ENCODE measurements at regions not wholly inside any gene's neighbourhood (a gene's known extent, or its start where the extent isn't known, plus 50 kb on each side); places are given as distances from the start of the nearest gene placed in this dataset.

DNA sequence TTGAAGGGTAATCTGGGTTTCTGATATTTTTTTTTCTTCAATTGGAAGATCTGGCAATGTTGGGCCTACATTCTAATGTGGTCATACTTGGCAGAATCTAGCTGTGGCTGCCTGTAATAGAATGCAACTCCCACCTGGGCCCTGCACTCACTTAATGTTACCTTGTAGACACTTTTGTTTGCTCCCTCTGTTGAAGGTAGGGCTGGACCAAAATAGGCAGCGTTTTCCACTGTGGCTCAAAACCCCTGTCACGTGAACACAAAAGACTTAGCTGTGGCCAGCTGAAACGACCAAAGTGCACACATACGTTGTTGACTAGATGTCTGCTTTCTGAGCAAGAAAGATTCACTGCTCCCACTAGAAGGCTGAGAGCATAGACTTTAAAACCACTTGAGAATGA is 117.6 kb upstream of the HMHB1 start:
- no peaks in the 10 kb centered on the region for H3K4me1 ChIP-seq
- no peaks in the 10 kb centered on the region for H3K36me3 ChIP-seq
- 73 to 88% (median 79%) methylated on average over 4 of the region's 4 CpGs for WGBS, 5 donors
- no peak for DNase-seq
- H3K27ac ChIP-seq = no peak overlapping the region
- no peak overlapping the region for H3K4me3 ChIP-seq
- intact Hi-C loops (cut with DNase I; ENCODE audit: low total_unique reads) = no loop called here
- no peaks in the 10 kb centered on the region for H3K27me3 ChIP-seq
- no peaks in the 10 kb centered on the region for H3K9me3 ChIP-seq
- TF ChIP-seq POLR2AphosphoS5 (IDR thresholded peaks at IDR 0.05) = no peak
- TF ChIP-seq, protein P1, sequence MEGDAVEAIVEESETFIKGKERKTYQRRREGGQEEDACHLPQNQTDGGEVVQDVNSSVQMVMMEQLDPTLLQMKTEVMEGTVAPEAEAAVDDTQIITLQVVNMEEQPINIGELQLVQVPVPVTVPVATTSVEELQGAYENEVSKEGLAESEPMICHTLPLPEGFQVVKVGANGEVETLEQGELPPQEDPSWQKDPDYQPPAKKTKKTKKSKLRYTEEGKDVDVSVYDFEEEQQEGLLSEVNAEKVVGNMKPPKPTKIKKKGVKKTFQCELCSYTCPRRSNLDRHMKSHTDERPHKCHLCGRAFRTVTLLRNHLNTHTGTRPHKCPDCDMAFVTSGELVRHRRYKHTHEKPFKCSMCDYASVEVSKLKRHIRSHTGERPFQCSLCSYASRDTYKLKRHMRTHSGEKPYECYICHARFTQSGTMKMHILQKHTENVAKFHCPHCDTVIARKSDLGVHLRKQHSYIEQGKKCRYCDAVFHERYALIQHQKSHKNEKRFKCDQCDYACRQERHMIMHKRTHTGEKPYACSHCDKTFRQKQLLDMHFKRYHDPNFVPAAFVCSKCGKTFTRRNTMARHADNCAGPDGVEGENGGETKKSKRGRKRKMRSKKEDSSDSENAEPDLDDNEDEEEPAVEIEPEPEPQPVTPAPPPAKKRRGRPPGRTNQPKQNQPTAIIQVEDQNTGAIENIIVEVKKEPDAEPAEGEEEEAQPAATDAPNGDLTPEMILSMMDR (IDR thresholded peaks at IDR 0.05) = no peak
- no peak for TF ChIP-seq POLR2A (IDR thresholded peaks at IDR 0.05)
- no peak for TF ChIP-seq EP300 (IDR thresholded peaks at IDR 0.05)

DNA sequence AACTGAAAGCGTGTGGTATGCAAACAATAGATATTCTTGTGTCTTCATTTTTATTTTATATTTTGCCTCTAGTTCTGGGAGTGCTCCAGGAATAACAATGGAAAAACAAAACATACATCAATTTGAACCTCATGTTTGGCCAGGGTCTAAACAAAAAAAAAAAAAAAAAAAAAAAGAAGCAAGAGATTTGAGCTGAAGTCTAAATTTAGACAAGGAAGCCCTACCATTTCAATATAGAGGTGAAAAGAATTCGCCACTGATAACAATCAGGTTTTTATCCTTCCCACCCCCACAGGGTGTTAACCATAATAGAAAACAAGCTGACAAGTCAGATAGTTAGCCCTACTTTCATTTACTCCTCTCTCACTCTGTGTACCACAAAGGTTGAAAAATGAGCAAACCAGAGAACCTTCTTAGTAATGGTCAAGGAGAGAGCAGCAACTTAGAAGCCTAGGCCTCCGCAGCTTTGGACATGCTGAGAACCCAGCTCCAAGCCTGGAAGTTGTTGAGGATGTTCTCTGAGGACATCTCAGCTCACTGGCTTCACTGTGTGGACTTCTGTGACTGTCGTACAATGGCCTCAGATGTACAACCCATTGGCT is 118.2 kb upstream of the HMHB1 start:
- no peak for TF ChIP-seq EP300 (IDR thresholded peaks at IDR 0.05)
- TF ChIP-seq, protein P1 (IDR thresholded peaks at IDR 0.05) = no peak
- TF ChIP-seq POLR2A (IDR thresholded peaks at IDR 0.05) = no peak
- TF ChIP-seq POLR2AphosphoS5 (IDR thresholded peaks at IDR 0.05) = no peak
- WGBS, 5 donors = 83 to 87% (median 85%) methylated on average over 4 of the region's 4 CpGs
- no peak overlapping the region for H3K27ac ChIP-seq
- no peak overlapping the region for H3K4me3 ChIP-seq
- no peaks in the 10 kb centered on the region for H3K4me1 ChIP-seq
- no peaks in the 10 kb centered on the region for H3K9me3 ChIP-seq
- H3K36me3 ChIP-seq = no peaks in the 10 kb centered on the region
- no peaks in the 10 kb centered on the region for H3K27me3 ChIP-seq
- intact Hi-C loops (cut with DNase I; ENCODE audit: low total_unique reads) = no loop called here
- peak in 1 of 2 donors; percentile 33 for DNase-seq

DNA sequence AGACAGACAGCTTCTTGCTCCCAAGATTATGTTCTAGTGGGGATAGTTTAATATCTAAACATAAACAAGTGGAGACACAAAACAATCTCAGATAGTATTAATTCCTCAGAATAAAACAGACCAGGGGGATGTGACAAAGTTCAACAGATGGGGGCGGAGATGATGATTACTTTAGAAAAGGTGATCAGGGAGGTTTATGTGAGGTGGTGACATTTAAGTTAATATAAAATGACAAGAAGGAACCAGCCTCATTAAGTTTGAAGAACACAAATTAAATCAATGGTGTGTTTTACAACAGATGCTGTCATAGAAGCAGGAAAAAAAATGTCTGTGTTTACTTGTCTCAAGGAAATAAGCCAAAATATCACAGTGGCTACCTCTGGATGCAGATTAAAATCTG is 119.6 kb upstream of the HMHB1 start:
- no peaks in the 10 kb centered on the region for H3K9me3 ChIP-seq

DNA sequence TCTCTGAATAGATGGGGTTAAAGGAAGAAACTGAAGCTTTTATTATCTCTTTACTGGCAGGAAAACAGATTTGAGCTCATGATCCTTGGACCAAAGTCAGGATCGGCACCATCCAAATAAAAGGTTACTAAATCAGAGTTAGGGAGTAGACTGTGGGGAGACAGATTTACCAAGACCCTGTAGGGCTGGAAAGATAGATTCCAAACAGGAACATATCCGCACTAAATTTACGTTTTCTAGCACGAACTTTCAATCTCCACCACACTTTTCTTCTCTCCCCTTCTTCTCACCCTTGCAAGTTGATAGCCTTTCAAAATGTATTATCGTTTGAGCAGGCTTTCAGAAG is 120.0 kb upstream of the HMHB1 start:
- 62 to 69% (median 68%) methylated on average over 5 of the region's 5 CpGs for WGBS, 5 donors
- no peak for TF ChIP-seq POLR2AphosphoS5 (IDR thresholded peaks at IDR 0.05)
- TF ChIP-seq, protein P1 (IDR thresholded peaks at IDR 0.05) = no peak
- Histone ChIP-seq H3K27me3 (no peaks in the 10 kb centered on the region), H3K4me1 (no peaks in the 10 kb centered on the region), H3K9me3 (no peaks in the 10 kb centered on the region), H3K27ac (no peak overlapping the region), H3K36me3 (no peaks in the 10 kb centered on the region), H3K4me3 (no peak overlapping the region)
- DNase-seq = no peak
- intact Hi-C loops (cut with DNase I; ENCODE audit: low total_unique reads) = no loop called here

More for the DNA sequence above, 119.6 kb upstream of the HMHB1 start:
- no peak overlapping the region for H3K27ac ChIP-seq
- H3K4me3 ChIP-seq = no peak overlapping the region
- WGBS, 5 donors = 74 to 93% (median 88%) methylated on average over 1 of the region's 1 CpG
- DNase-seq = no peak
- intact Hi-C loops (cut with DNase I; ENCODE audit: low total_unique reads) = no loop called here
- no peaks in the 10 kb centered on the region for H3K36me3 ChIP-seq
- no peaks in the 10 kb centered on the region for H3K27me3 ChIP-seq
- TF ChIP-seq POLR2A (IDR thresholded peaks at IDR 0.05) = no peak
- TF ChIP-seq, protein P1 (IDR thresholded peaks at IDR 0.05) = no peak
- no peak for TF ChIP-seq POLR2AphosphoS5 (IDR thresholded peaks at IDR 0.05)
- TF ChIP-seq EP300 (IDR thresholded peaks at IDR 0.05) = no peak
- no peaks in the 10 kb centered on the region for H3K4me1 ChIP-seq
